Esophagus muscularis mucosa (tissue), 4 donors: ENCODE measurements at regions not wholly inside any gene's neighbourhood (a gene's known extent, or its start where the extent isn't known, plus 50 kb on each side); places are given as distances from the start of the nearest gene placed in this dataset.
A peak's percentile ranks its signal among the peaks of the same experiment; 100 is the strongest.

Experiments used
- DNase-seq: peaks from one replicate; pipeline ENCODE4 v3.0.0-alpha.2; 2017; ENCODE audit errors: extremely low spot score
- H3K27ac ChIP-seq, 4 donors: fragments of 200-600 bp; sonication (generic); replicated peaks in 1 of 4; 1 replicate in 3 of 4; 2 replicates in 1 of 4; pipeline ENCODE4 v1.5.1; 2016 to 2019; ENCODE audit warnings: mild to moderate bottlenecking in 1 of 4
- H3K27me3 ChIP-seq, 4 donors: fragments of 200-600 bp; sonication (generic); one replicate each; pipeline versions ENCODE4 v1.5.1 to v1.6.0; 2016 to 2019
- H3K36me3 ChIP-seq, 4 donors: fragments of 200-600 bp; sonication (generic); one replicate each; pipeline ENCODE4 v1.5.1; 2016 to 2019
- H3K4me1 ChIP-seq, 4 donors: fragments of 200-600 bp; sonication (generic); one replicate each; pipeline ENCODE4 v1.5.1; 2016 to 2019
- H3K4me3 ChIP-seq, 4 donors: fragments of 200-600 bp; sonication (generic); 1 replicate in 2 of 4; 2 replicates in 2 of 4; pipeline ENCODE4 v1.5.1; 2016 to 2019; ENCODE audit warnings: mild to moderate bottlenecking in 4 of 4, moderate library complexity in 1 of 4
- H3K9me3 ChIP-seq, 4 donors: fragments of 200-600 bp; sonication (generic); 1 replicate in 3 of 4; 2 replicates in 1 of 4; pipeline ENCODE4 v1.5.1; 2016 to 2019
- EP300 ChIP-seq: sonication (generic); formaldehyde crosslinking; IDR thresholded peaks from one replicate; pipeline ENCODE4 v1.6.1; 2017; ENCODE audit warnings: antibody characterized with exemption
- POLR2A ChIP-seq: fragments of 450-650 bp; IDR thresholded peaks from one replicate; pipeline ENCODE4 v1.6.1; 2017; ENCODE audit warnings: antibody characterized with exemption, moderate library complexity, mild to moderate bottlenecking, low read depth
- POLR2AphosphoS5 ChIP-seq, 2 donors: sonication (generic); formaldehyde crosslinking; IDR thresholded peaks; one replicate each; pipeline ENCODE4 v1.6.1; 2017; ENCODE audit warnings: antibody characterized with exemption in 2 of 2
- WGBS: methylation state at CpG from one replicate; pipeline ENCODE4 v1.1.5; 2018; 5-methylcytosine and 5-hydroxymethylcytosine counted together
- intact Hi-C: fragments of 100-400 bp; cut with DNase I; formaldehyde crosslinking; loops from one replicate; pipeline ENCODE4 v1.15.1; 2023
- TF ChIP-seq, protein P1 (sequence below), 3 experiments: fragments of 200-600 bp in 2 of 3; fragments of 450-650 bp in 1 of 3; sonication (generic) in 2 of 3; IDR thresholded peaks; one replicate each; pipeline ENCODE4 v1.5.1; 2017 to 2019; ENCODE audit warnings: antibody characterized with exemption in 3 of 3, mild to moderate bottlenecking in 2 of 3, moderate library complexity in 1 of 3

DNA sequence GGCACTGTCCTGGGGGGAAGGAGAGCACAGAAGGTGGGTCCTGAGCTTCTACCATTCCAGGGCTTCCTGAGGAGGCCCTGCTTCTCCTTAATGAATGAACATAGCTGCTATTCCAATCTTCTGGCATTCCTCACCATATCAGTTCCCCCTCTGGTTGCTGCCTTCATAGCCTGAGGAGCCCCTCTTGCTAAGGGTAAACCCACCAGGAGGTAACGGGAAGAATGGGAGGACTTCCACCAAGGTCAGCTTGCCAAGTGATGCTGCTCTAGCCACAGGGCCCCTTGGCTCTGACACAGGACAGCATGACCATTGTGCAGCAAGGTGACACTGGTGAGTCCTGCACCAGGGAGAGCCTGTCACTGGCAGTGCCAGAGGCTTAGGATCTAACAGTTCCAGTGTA is 1022.5 kb downstream of the TBC1D22A start:
- no CpG with 5 or more reads among the region's 1 CpG for WGBS
- H3K9me3 ChIP-seq: peaks cover 0 to 19% (median 14%) of the 10 kb centered on the region in 4 donors
- peaks cover 0 to 70% (median 0%) of the 10 kb centered on the region in 4 donors for H3K27me3 ChIP-seq
- intact Hi-C loops: no loop called here
- no peaks in the 10 kb centered on the region for H3K4me1 ChIP-seq
- TF ChIP-seq POLR2A: no peak
- TF ChIP-seq EP300: no peak
- no peak for TF ChIP-seq POLR2AphosphoS5 (IDR thresholded peaks at IDR 0.05)
- TF ChIP-seq, protein P1, sequence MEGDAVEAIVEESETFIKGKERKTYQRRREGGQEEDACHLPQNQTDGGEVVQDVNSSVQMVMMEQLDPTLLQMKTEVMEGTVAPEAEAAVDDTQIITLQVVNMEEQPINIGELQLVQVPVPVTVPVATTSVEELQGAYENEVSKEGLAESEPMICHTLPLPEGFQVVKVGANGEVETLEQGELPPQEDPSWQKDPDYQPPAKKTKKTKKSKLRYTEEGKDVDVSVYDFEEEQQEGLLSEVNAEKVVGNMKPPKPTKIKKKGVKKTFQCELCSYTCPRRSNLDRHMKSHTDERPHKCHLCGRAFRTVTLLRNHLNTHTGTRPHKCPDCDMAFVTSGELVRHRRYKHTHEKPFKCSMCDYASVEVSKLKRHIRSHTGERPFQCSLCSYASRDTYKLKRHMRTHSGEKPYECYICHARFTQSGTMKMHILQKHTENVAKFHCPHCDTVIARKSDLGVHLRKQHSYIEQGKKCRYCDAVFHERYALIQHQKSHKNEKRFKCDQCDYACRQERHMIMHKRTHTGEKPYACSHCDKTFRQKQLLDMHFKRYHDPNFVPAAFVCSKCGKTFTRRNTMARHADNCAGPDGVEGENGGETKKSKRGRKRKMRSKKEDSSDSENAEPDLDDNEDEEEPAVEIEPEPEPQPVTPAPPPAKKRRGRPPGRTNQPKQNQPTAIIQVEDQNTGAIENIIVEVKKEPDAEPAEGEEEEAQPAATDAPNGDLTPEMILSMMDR (IDR thresholded peaks at IDR 0.05): no peak
- DNase-seq: peak; percentile 53
- no peak overlapping the region for H3K27ac ChIP-seq
- H3K4me3 ChIP-seq: no peak overlapping the region
- H3K36me3 ChIP-seq: no peaks in the 10 kb centered on the region

DNA sequence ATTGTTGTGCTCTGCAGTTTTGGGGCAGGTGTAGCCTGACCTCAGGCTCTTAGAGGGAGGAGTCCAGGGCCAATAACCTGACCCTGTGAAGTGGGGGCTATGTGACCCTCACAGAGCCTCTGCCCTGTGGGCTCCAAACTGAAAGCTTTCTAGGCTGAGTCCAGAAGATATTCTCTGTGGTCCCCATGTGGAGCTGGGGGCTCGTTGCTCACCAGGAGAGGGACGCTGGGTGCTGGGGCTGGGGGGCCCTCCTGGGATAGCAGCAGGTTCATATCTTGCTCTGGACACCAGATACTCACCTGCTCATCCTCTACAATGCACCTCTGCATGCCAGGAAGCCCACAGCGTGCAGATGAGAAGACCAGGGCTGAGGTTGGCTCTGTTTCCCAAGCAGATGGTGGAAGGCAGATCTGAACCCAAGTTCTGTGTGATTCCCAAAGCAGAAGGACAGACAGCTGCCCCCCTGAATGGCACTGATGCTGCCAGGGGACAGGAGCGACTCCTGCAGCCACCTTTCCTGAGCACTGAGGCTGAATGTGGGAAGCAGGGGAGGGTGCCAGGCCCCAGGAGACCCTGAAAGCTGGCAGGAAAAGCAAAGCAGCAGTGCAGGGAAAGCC is 1022.0 kb downstream of the TBC1D22A start:
- H3K36me3 ChIP-seq: no peaks in the 10 kb centered on the region
- H3K9me3 ChIP-seq: peaks cover 0 to 19% (median 14%) of the 10 kb centered on the region in 4 donors
- peak; percentile 75 for DNase-seq
- H3K4me3 ChIP-seq: no peak overlapping the region
- no peaks in the 10 kb centered on the region for H3K4me1 ChIP-seq
- TF ChIP-seq POLR2A (no peak), POLR2AphosphoS5 (IDR thresholded peaks at IDR 0.05) (no peak), EP300 (no peak)
- TF ChIP-seq, protein P1 (IDR thresholded peaks at IDR 0.05): no peak
- peaks cover 0 to 70% (median 0%) of the 10 kb centered on the region in 4 donors for H3K27me3 ChIP-seq
- intact Hi-C loops: no loop called here
- 80% methylated on average over 1 of the region's 4 CpGs for WGBS
- H3K27ac ChIP-seq: no peak overlapping the region

DNA sequence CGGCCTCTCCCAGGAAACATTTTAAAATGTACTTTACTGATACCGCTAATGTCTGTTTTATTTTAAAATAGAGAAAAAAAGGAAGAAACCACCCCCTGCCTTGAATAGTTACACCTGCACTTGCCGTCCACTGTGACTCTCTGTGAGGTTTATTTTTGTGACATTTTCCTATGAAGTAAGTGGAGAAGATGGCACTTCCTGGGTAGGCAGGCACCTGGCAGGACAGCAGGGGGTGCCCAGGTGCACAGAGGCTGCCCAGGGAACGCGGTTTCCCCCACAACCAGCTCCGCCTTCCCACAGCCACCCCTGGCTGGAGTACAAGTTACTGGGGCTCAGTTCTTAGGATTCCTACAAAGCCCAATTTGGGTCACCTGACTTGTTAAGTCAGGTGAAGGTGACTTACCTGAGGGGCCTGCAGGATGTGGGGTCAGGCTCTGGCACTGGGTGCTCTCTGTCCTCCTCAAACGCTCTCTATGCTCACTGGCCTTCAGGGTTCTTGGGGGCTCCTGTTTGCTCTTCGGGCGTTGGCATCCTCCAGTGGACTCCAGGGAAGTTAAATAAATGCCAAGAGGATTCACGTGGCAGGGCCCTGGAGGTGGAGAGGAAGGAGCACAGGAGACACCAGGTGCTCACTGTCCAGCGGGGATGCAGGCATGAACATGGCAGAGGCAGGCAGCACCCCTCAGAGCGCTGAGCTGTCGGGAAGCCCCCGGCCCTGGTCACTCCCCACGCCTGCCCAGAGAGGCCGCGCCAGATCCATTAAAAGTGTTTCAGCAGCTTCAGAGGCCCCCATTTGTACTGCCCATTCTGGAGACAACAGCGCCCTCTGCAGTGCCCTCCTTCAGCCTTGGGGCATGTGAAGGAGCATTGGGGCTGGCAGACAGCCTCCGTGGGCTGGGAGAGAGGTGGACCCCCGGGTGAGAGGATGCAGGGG is 1021.2 kb downstream of the TBC1D22A start:
- WGBS: 75% methylated on average over 15 of the region's 20 CpGs
- TF ChIP-seq, protein P1 (IDR thresholded peaks at IDR 0.05): no peak
- TF ChIP-seq EP300: no peak
- no peak for TF ChIP-seq POLR2AphosphoS5 (IDR thresholded peaks at IDR 0.05)
- TF ChIP-seq POLR2A: no peak
- Histone ChIP-seq H3K9me3 (peaks cover 0 to 19% (median 14%) of the 10 kb centered on the region in 4 donors), H3K36me3 (no peaks in the 10 kb centered on the region), H3K4me3 (no peak overlapping the region), H3K27ac (no peak overlapping the region), H3K4me1 (no peaks in the 10 kb centered on the region), H3K27me3 (peaks cover 0 to 69% (median 0%) of the 10 kb centered on the region in 4 donors)
- peak; percentile 62 for DNase-seq
- intact Hi-C loops: no loop called here

DNA sequence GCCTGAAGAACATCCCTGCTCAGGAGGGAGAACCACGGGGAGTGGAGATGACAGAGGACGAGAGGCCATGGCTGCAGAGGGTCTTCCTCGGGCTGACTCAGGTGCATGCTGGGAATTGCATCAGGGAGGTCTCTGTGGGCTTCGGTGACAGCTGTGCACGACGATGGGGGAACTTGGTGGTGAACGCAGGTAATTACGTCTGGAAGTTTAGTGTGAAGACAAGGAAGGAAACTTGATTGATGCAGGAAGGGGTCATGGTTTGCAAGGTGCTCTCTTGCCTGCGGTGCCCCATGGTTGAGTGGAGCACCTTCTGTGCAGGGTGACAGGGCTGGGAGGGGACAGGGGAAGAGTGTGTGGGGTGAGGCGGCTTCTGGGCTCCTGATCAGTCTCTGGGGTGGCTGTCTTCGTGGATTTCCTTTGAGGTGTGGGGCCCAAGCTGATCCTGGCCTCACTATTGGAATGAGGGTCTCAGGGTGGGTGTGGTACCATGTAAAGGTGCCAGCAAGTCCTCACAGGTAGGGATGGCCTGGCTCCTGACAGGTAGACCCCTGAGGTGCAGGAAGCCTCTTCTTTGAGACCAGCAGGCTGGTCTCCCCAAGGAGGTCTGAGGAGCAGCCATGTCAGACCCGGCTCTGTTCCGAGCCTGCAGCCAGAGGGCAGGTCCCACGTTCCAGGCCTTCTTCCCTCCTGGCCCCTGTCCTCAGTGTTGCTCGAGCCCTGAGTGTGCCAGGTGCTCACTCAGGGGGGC is 1020.1 kb downstream of the TBC1D22A start:
- no peaks in the 10 kb centered on the region for H3K4me1 ChIP-seq
- no peaks in the 10 kb centered on the region for H3K36me3 ChIP-seq
- intact Hi-C loops: no loop called here
- H3K27me3 ChIP-seq: peaks cover 0 to 63% (median 0%) of the 10 kb centered on the region in 4 donors
- no peak overlapping the region for H3K4me3 ChIP-seq
- peaks cover 0 to 19% (median 14%) of the 10 kb centered on the region in 4 donors for H3K9me3 ChIP-seq
- 78% methylated on average over 15 of the region's 15 CpGs for WGBS
- no peak overlapping the region for H3K27ac ChIP-seq
- DNase-seq: peak; percentile 90
- TF ChIP-seq, protein P1 (IDR thresholded peaks at IDR 0.05): no peak
- TF ChIP-seq POLR2AphosphoS5 (IDR thresholded peaks at IDR 0.05) (no peak), EP300 (no peak), POLR2A (no peak)
